ENCODE measurements at regions not wholly inside any gene's neighbourhood (a gene's known extent, or its start where the extent isn't known, plus 50 kb on each side); places are given as distances from the start of the nearest gene placed in this dataset.
"Not testable (repeated sequence)": the region's sequence is repeated elsewhere in the genome, so short reads cannot be mapped to it uniquely, and the experiment has no call there.

GRCh38 chr14:101293605-101294004, 267.7 kb upstream of the DIO3 start:
- Histone ChIP-seq H3K36me3 (ENCODE audit: low read depth) (no peaks in the 10 kb centered on the region), H3K4me3 (no peak overlapping the region), H2AFZ (no peak overlapping the region), H3F3A (ENCODE audit: insufficient read depth) (no peaks in the 10 kb centered on the region), H3K4me2 (ENCODE audit: unreplicated experiment) (no peak overlapping the region), H4K20me1 (ENCODE audit: insufficient read depth) (no peaks in the 10 kb centered on the region), H3K27ac (no peak overlapping the region), H3K9ac (no peak overlapping the region), H3K4me1 (ENCODE audit: insufficient read depth) (no peaks in the 10 kb centered on the region), H3K79me2 (ENCODE audit: insufficient read depth) (no peaks in the 10 kb centered on the region), H3K9me3 (ENCODE audit: low read depth) (no peaks in the 10 kb centered on the region), H3K27me3 (replicated peaks; ENCODE audit: insufficient read depth) (peaks cover 26% of the 10 kb centered on the region), H3K9me2 (ENCODE audit: insufficient read depth) (no peaks in the 10 kb centered on the region)
- DNase-seq, result no peak
- in situ Hi-C loops (cut with MboI), result no loop called here
- TF ChIP-seq EZH2phosphoT487 (IDR thresholded peaks at IDR 0.05; ENCODE audit: insufficient read depth, low read depth) (no peak), EZH2 (IDR thresholded peaks at IDR 0.05; ENCODE audit: insufficient read depth, poor library complexity, severe bottlenecking) (no peak)

DNA sequence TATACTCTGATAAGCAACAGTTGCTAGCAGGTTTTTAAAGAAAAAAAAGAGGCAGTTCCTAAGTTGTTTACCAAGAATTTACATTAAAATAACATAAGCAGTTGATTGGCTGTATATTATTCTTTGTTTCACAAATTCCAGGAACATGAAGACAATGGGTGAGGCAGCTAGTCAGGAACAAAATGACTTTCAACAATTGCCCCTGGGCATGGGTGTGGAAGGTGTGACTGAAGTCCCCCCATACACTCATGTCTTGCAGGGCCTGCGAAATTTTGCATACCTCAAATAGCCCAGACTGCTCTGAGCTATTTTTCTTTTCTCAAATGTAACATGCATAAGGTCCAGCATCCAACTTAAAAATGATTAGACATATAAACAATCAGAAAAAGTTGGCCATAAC, 267.2 kb upstream of the DIO3 start:
- Histone ChIP-seq H3K4me1 (ENCODE audit: insufficient read depth) (no peaks in the 10 kb centered on the region), H2AFZ (no peak overlapping the region), H3K9me3 (ENCODE audit: low read depth) (no peaks in the 10 kb centered on the region), H3K79me2 (ENCODE audit: insufficient read depth) (no peaks in the 10 kb centered on the region), H3K27me3 (replicated peaks; ENCODE audit: insufficient read depth) (peaks cover 26% of the 10 kb centered on the region), H3F3A (ENCODE audit: insufficient read depth) (no peaks in the 10 kb centered on the region), H3K9ac (no peak overlapping the region), H4K20me1 (ENCODE audit: insufficient read depth) (no peaks in the 10 kb centered on the region), H3K27ac (no peak overlapping the region), H3K9me2 (ENCODE audit: insufficient read depth) (no peaks in the 10 kb centered on the region), H3K36me3 (ENCODE audit: low read depth) (no peaks in the 10 kb centered on the region), H3K4me3 (no peak overlapping the region), H3K4me2 (ENCODE audit: unreplicated experiment) (no peak overlapping the region)
- WGBS, 2 experiments (ENCODE audit: low coverage in 1 of 2, low lambda C conversion rate in 2 of 2, missing lambda C conversion rate in 2 of 2), result 18 to 25% methylated on average over 1 of the region's 1 CpG
- TF ChIP-seq EZH2phosphoT487 (IDR thresholded peaks at IDR 0.05; ENCODE audit: insufficient read depth, low read depth) (no peak), EZH2 (IDR thresholded peaks at IDR 0.05; ENCODE audit: insufficient read depth, poor library complexity, severe bottlenecking) (no peak)
- no peak for DNase-seq
- in situ Hi-C loops (cut with MboI), result no loop called here

- H3K79me2 ChIP-seq (ENCODE audit: insufficient read depth); H3K9me3 ChIP-seq (ENCODE audit: low read depth); H4K20me1 ChIP-seq (ENCODE audit: insufficient read depth); H3K27ac ChIP-seq; DNase-seq; in situ Hi-C loops (cut with MboI); H3K4me2 ChIP-seq (ENCODE audit: unreplicated experiment); H2AFZ ChIP-seq; H3K4me1 ChIP-seq (ENCODE audit: insufficient read depth); H3K9ac ChIP-seq; H3K36me3 ChIP-seq (ENCODE audit: low read depth); H3K9me2 ChIP-seq (ENCODE audit: insufficient read depth); H3F3A ChIP-seq (ENCODE audit: insufficient read depth); H3K4me3 ChIP-seq; H3K27me3 ChIP-seq (replicated peaks; ENCODE audit: insufficient read depth): not testable (repeated sequence)
- 33 to 40% methylated on average over 4 of the region's 4 CpGs for WGBS, 2 experiments (ENCODE audit: low coverage in 1 of 2, low lambda C conversion rate in 2 of 2, missing lambda C conversion rate in 2 of 2)
Observed at GRCh38 chr14:101299781-101300180, 261.5 kb upstream of the DIO3 start.

GRCh38 chr14:101301011-101301410, 260.3 kb upstream of the DIO3 start:
- Histone ChIP-seq H3F3A (ENCODE audit: insufficient read depth) (no peaks in the 10 kb centered on the region), H3K79me2 (ENCODE audit: insufficient read depth) (no peaks in the 10 kb centered on the region), H3K4me2 (ENCODE audit: unreplicated experiment) (no peak overlapping the region), H3K9me2 (ENCODE audit: insufficient read depth) (no peaks in the 10 kb centered on the region), H3K9me3 (ENCODE audit: low read depth) (no peaks in the 10 kb centered on the region), H4K20me1 (ENCODE audit: insufficient read depth) (no peaks in the 10 kb centered on the region), H3K9ac (no peak overlapping the region), H3K36me3 (ENCODE audit: low read depth) (no peaks in the 10 kb centered on the region), H3K27me3 (replicated peaks; ENCODE audit: insufficient read depth) (peaks cover 8% of the 10 kb centered on the region; the same call in 1 of the 2 replicates), H3K4me1 (ENCODE audit: insufficient read depth) (no peaks in the 10 kb centered on the region), H2AFZ (no peak overlapping the region), H3K27ac (no peak overlapping the region), H3K4me3 (no peak overlapping the region)
- in situ Hi-C loops (cut with MboI), result no loop called here
- 30 to 38% methylated on average over 2 of the region's 2 CpGs for WGBS, 2 experiments (ENCODE audit: low coverage in 1 of 2, low lambda C conversion rate in 2 of 2, missing lambda C conversion rate in 2 of 2)
- DNase-seq, result no peak
- TF ChIP-seq EZH2phosphoT487 (IDR thresholded peaks at IDR 0.05; ENCODE audit: insufficient read depth, low read depth), result no peak
- TF ChIP-seq EZH2 (IDR thresholded peaks at IDR 0.05; ENCODE audit: insufficient read depth, poor library complexity, severe bottlenecking), result no peak

- H3K4me3 ChIP-seq; H3K9me2 ChIP-seq (ENCODE audit: insufficient read depth); DNase-seq; H3F3A ChIP-seq (ENCODE audit: insufficient read depth); H3K79me2 ChIP-seq (ENCODE audit: insufficient read depth); H3K9ac ChIP-seq; H2AFZ ChIP-seq; H3K27ac ChIP-seq; H3K27me3 ChIP-seq (replicated peaks; ENCODE audit: insufficient read depth); in situ Hi-C loops (cut with MboI); H3K9me3 ChIP-seq (ENCODE audit: low read depth); H3K36me3 ChIP-seq (ENCODE audit: low read depth); H4K20me1 ChIP-seq (ENCODE audit: insufficient read depth); H3K4me1 ChIP-seq (ENCODE audit: insufficient read depth); H3K4me2 ChIP-seq (ENCODE audit: unreplicated experiment): not testable (repeated sequence)
- 56 to 61% methylated on average over 2 of the region's 2 CpGs for WGBS, 2 experiments (ENCODE audit: low coverage in 1 of 2, low lambda C conversion rate in 2 of 2, missing lambda C conversion rate in 2 of 2)
Observed at GRCh38 chr14:101307162-101307561, 254.1 kb upstream of the DIO3 start.

DNA sequence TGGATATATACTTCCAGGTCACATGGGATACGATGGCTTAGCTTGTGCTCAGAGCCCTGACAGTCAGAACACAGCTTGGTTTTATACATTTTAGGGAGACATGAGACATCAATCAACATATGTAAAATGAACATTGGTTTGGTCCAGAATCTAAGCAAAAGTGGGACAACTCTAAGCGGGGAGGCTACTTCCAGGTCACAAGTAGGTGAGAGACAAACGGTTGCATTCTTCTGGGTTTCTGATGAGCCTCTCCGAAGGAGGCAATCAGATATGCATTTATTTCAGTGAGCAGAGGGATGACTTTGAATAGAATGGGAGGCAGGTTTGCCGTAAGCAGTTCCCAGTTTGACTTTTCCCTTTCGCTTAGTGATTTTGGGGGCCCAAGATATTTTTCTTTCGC, 250.1 kb upstream of the DIO3 start:
- H3K9me2 ChIP-seq (ENCODE audit: insufficient read depth); H3K27me3 ChIP-seq (replicated peaks; ENCODE audit: insufficient read depth); H3K9ac ChIP-seq; in situ Hi-C loops (cut with MboI); H3K27ac ChIP-seq; H3K9me3 ChIP-seq (ENCODE audit: low read depth); DNase-seq; H3K4me3 ChIP-seq; H3K4me1 ChIP-seq (ENCODE audit: insufficient read depth); H2AFZ ChIP-seq; H3K79me2 ChIP-seq (ENCODE audit: insufficient read depth); H3F3A ChIP-seq (ENCODE audit: insufficient read depth); H4K20me1 ChIP-seq (ENCODE audit: insufficient read depth); H3K4me2 ChIP-seq (ENCODE audit: unreplicated experiment); H3K36me3 ChIP-seq (ENCODE audit: low read depth): not testable (repeated sequence)
- WGBS, 2 experiments (ENCODE audit: low coverage in 1 of 2, low lambda C conversion rate in 2 of 2, missing lambda C conversion rate in 2 of 2), result 40 to 42% methylated on average over 7 of the region's 7 CpGs
